ENCODE measurements at regions not wholly inside any gene's neighbourhood (a gene's known extent, or its start where the extent isn't known, plus 50 kb on each side); places are given as distances from the start of the nearest gene placed in this dataset.

DNA sequence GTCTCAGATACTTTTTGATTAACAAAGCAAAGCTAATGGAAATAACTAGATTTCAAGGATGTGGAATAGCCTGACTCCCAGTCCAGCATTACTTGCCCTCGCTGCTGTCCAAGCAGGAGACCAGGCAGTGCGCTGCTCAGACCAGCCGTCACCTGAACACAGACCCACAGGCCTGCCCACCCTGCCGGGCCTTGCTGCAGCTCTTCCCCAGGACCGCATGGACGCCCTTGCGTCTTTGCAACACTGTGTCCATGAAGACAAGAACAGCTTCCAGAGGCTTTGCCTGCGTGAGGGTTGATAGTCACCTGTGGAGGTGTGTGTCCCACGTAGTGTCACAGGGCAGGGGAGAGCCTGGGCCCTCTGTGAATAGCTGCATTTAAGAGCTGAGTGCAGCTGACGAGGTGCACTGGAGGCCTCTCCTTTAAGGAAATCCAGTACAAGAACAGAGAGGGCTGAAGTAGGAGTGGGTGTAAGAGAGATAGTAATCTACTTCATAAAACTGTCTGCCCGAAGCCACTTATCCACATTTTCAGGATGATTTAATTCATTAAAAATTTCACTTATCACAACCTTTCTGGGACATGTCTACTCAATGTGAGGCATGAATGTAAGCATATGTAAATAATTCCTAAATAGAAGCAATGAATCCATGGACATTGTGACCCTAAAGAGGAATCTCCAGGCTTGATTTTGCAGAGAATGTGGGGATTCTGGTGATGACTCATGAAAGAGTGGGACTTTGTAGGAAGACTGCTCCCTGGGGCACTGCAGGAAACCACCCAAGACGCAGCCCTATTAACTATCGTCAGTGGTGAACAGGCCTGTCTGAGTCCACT is 176.2 kb upstream of the RAB4A start:
- TF ChIP-seq POLR2A (IDR thresholded peaks at IDR 0.05): no peak
- TF ChIP-seq, protein P1, sequence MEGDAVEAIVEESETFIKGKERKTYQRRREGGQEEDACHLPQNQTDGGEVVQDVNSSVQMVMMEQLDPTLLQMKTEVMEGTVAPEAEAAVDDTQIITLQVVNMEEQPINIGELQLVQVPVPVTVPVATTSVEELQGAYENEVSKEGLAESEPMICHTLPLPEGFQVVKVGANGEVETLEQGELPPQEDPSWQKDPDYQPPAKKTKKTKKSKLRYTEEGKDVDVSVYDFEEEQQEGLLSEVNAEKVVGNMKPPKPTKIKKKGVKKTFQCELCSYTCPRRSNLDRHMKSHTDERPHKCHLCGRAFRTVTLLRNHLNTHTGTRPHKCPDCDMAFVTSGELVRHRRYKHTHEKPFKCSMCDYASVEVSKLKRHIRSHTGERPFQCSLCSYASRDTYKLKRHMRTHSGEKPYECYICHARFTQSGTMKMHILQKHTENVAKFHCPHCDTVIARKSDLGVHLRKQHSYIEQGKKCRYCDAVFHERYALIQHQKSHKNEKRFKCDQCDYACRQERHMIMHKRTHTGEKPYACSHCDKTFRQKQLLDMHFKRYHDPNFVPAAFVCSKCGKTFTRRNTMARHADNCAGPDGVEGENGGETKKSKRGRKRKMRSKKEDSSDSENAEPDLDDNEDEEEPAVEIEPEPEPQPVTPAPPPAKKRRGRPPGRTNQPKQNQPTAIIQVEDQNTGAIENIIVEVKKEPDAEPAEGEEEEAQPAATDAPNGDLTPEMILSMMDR (IDR thresholded peaks at IDR 0.05): no peak
